B cell (primary cell): ENCODE measurements at regions not wholly inside any gene's neighbourhood (a gene's known extent, or its start where the extent isn't known, plus 50 kb on each side); places are given as distances from the start of the nearest gene placed in this dataset.

Experiments
- CTCF ChIP-seq: fragments of 200-600 bp; IDR thresholded peaks from one replicate; pipeline ENCODE4 v1.8.0; 2022; ENCODE audit warnings: antibody characterized with exemption, mild to moderate bottlenecking
- EZH2 ChIP-seq: IDR thresholded peaks from 2 replicates; pipeline ENCODE4 v1.6.1; 2012; ENCODE audit warnings: borderline replicate concordance, low read depth, mild to moderate bottlenecking, moderate library complexity, low read length; ENCODE audit not compliant: insufficient read depth, poor library complexity, severe bottlenecking

DNA sequence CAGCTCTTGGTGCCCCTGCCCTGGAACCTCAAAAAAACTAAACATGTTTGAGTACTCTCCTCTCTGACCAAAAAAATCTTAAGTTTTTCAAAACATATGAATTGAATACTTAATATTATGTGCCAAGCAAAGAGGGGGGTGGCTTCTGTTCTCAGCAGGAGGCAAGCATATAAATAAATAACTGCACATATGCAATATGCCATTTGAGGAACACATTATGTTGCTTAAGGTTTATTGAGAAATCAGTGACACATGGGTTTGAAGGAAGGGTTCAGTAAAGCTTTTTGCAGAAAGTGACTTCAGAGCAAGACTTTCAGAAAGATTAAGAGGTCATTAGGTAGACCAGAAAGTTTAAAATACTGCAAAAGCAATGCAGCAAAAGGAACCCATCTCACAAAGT lies 429.2 kb downstream of the TDRD15 start:
- TF ChIP-seq CTCF (no peak), EZH2 (no peak)
